LNCaP clone FGC (cell line): ENCODE measurements at regions not wholly inside any gene's neighbourhood (a gene's known extent, or its start where the extent isn't known, plus 50 kb on each side); places are given as distances from the start of the nearest gene placed in this dataset.

ENCODE experiments used
- DNase-seq: peaks from one replicate; pipeline ENCODE4 v3.0.0-alpha.2; 2011; ENCODE audit warnings: low read depth
- H3K4me3 ChIP-seq: 2 replicates; pipeline ENCODE4 v1.5.1; 2011; ENCODE audit warnings: mild to moderate bottlenecking, low read depth, low read length, control low read depth
- CTCF ChIP-seq: IDR thresholded peaks from 2 replicates; pipeline ENCODE4 v1.5.1; 2012; ENCODE audit warnings: mild to moderate bottlenecking; ENCODE audit not compliant: control insufficient read depth, insufficient read depth; ENCODE audit errors: extremely low read depth

GRCh38 chr13:83024955-83025594, 857.2 kb downstream of the SLITRK1 start:
- no peak overlapping the region for H3K4me3 ChIP-seq
- no peak for TF ChIP-seq CTCF
- DNase-seq = no peak

DNA sequence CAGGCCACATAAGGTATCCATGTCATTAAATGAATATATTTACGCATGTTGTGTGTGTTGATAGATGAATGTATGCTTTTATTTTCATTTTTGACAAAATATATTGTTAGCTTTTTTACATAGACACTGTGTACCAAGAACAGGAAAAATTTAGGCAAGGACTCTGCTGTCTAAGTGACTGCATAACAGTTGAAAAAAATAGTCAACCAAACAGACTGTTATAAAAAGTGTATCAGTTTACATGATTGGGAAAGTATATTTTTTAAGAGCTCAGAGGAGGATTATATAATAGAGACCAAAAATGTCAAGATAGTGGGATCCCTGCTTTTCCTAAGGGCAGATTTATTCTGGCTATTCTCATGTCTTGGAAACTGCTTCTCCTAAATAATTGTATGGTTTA, 858.0 kb downstream of the SLITRK1 start:
- no peak overlapping the region for H3K4me3 ChIP-seq
- no peak for TF ChIP-seq CTCF
- DNase-seq = no peak

DNA sequence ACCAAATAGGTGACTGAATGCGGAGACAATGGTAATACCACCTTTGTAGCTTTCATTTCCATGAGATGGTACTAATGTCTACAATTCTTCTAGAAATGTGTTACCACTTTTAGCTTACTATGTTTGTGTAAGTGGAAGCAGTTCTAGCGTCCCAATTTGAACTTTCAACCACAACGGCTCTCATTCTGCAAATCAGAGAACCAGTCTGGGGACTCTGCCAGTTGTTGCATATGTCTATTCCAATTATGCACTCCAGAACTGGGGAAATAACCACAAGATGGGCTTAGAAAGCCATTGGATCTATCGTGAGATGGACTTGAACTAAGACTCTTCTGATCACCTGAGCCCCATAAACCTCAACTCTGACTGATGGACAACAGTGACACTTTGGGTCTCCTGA, 862.3 kb downstream of the SLITRK1 start:
- no peak overlapping the region for H3K4me3 ChIP-seq
- no peak for DNase-seq
- no peak for TF ChIP-seq CTCF

DNA sequence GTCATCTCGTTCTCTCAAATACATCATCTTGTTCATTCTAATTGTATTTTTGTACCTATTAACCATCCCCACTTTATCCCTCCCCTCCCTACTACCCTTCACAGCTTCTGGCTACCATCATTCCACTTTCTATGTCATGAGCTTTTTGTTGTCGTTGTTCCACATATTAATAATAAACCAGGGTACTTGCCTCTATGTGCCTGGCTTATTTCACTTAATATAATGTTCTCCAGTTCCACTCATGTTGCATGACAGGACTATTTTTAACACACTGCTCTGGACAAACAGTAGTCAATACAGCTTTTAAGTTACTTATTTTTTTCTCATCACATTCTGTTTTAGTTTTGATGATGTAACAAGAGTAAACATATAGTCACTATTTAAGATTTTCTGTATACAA, 872.3 kb downstream of the SLITRK1 start:
- DNase-seq = no peak
- no peak overlapping the region for H3K4me3 ChIP-seq
- TF ChIP-seq CTCF = no peak

DNA sequence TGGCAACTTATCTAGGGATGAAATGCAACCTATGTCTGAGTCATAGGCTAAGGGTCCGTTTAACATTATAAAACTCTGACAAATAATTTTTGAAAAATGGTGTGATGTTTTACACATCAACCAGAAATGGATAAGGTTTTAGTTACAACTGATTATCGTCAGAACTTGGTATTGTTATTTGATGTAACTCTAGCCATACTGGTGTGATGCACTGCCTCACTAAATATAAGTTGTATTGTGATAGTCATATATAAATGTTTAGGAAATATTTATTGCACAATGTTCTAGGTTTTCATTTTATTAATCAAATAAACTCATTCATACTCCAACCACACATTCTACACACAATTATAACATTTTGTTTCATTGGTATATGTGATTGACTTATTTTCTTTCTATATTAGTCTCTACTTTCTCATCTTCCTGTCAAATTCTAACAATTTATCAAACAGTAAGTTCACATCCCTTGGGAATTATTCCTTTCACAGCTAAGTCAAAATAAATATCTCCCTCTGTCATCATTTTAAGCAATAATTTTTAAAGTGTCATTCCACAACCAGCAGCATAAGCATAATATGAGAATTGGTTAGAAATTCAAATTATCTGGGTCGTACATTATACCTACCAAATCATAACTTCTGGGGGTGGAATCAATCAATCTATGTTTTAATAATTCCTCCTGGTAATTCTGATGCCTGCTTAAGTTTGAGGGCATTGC, 873.9 kb downstream of the SLITRK1 start:
- no peak for TF ChIP-seq CTCF
- no peak overlapping the region for H3K4me3 ChIP-seq
- DNase-seq = no peak

DNA sequence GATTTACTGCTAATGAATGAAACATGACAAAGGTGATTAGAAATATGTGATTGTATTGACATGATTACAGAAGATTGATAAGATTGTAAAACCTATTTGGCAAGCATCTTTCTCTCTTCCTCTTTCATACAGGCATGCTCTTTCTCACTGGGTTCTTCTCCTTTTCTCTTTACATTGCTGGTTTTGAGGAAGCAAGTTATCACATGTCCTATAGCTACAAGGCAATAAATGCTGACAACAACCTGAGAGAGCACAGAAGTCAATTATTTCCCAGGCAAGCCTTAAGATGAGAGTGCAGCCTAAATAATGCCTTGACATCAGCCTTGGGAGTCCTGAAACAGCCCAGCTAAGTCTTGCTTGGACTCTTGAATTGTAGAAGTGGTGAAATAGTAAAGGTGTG, 875.0 kb downstream of the SLITRK1 start:
- DNase-seq = no peak
- H3K4me3 ChIP-seq = no peak overlapping the region
- TF ChIP-seq CTCF = no peak

- H3K4me3 ChIP-seq = no peak overlapping the region
- TF ChIP-seq CTCF = no peak
- DNase-seq = no peak
These were observed 879.1 kb downstream of the SLITRK1 start for GRCh38 chr13:83003185-83003584.
